Activated CD4-positive, CD25-positive, alpha-beta regulatory T cell treated with anti-CD3 and anti-CD28 coated beads, Interleukin-2, amount 50 U/mL, for 16 hours (primary cell): ENCODE measurements at regions not wholly inside any gene's neighbourhood (a gene's known extent, or its start where the extent isn't known, plus 50 kb on each side); places are given as distances from the start of the nearest gene placed in this dataset.

ENCODE experiments used
- DNase-seq: peaks from one replicate; pipeline ENCODE4 v3.0.0-alpha.2; 2020; ENCODE audit warnings: low read depth, low spot score

GRCh38 chr4:67234296-67234695 is 311.0 kb downstream of the CENPC start:
- DNase-seq, result no peak

- no peak for DNase-seq
These were observed 316.2 kb downstream of the CENPC start for GRCh38 chr4:67229148-67229547.

GRCh38 chr4:67220861-67221260 is 324.4 kb downstream of the CENPC start:
- DNase-seq, result no peak

GRCh38 chr4:67218883-67219282 is 326.4 kb downstream of the CENPC start:
- DNase-seq, result no peak

GRCh38 chr4:67207941-67208441 is 337.3 kb downstream of the CENPC start:
- DNase-seq, result no peak

- no peak for DNase-seq
These were observed 340.9 kb downstream of the CENPC start for GRCh38 chr4:67204441-67204840.

GRCh38 chr4:67201334-67201733 is 344.0 kb downstream of the CENPC start:
- no peak for DNase-seq

GRCh38 chr4:67198727-67199126 is 346.6 kb downstream of the CENPC start:
- no peak for DNase-seq

GRCh38 chr4:67167849-67168248 is 377.5 kb downstream of the CENPC start:
- no peak for DNase-seq

GRCh38 chr4:67162690-67163089 is 382.6 kb downstream of the CENPC start:
- DNase-seq, result no peak

- DNase-seq, result no peak
These were observed 384.0 kb downstream of the CENPC start for GRCh38 chr4:67161311-67161710.

- DNase-seq, result no peak
These were observed 384.9 kb downstream of the CENPC start for GRCh38 chr4:67160394-67160793.

GRCh38 chr4:67158666-67159065 is 386.6 kb downstream of the CENPC start:
- no peak for DNase-seq

GRCh38 chr4:67152976-67153375 is 392.3 kb downstream of the CENPC start:
- no peak for DNase-seq

GRCh38 chr4:67151376-67152343 is 393.6 kb downstream of the CENPC start:
- DNase-seq, result no peak

- no peak for DNase-seq
These were observed 403.7 kb downstream of the CENPC start for GRCh38 chr4:67141586-67141985.

- no peak for DNase-seq
These were observed 410.7 kb downstream of the CENPC start for GRCh38 chr4:67134616-67135015.

- no peak for DNase-seq
These were observed 412.1 kb downstream of the CENPC start for GRCh38 chr4:67133162-67133561.

- no peak for DNase-seq
These were observed 414.1 kb downstream of the CENPC start for GRCh38 chr4:67131224-67131623.

- DNase-seq, result no peak
These were observed 414.9 kb downstream of the CENPC start for GRCh38 chr4:67130411-67130810.

GRCh38 chr4:67126570-67126969 is 418.7 kb downstream of the CENPC start:
- no peak for DNase-seq

GRCh38 chr4:67125636-67126514 is 419.4 kb downstream of the CENPC start:
- DNase-seq, result no peak
